ENCODE measurements at regions not wholly inside any gene's neighbourhood (a gene's known extent, or its start where the extent isn't known, plus 50 kb on each side); places are given as distances from the start of the nearest gene placed in this dataset.

DNA sequence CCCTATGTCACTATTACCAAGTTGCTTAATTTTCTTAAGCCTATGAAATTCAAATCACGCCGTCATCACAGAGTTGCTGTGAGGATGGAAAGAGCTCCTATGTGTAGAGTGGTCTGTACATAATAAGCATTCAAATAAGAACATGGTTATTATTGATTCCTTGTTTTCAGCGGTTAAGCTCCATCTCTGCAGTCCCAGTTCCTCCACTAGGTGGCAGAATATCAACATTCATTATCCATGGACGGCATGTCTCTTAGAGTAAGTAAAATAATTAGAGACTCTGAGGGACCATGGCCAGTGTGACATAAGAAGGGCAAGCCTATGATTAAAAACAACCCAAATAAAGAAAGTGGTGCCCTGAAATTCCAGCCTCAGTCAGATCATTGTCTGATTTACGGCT is 132.5 kb upstream of the NHS start:
- in situ Hi-C loops (cut with MboI) (loop anchor here (25.0 kb wide), 1 partner anchor 445 kb away; no protein-coding TSS in a partner anchor), intact Hi-C loops (cut with micrococcal nuclease; ENCODE audit: unreplicated experiment) (loop anchor here (1.0 kb wide), 2 partner anchors 349 to 448 kb away; no protein-coding TSS in a partner anchor)
- peak; percentile 66 for TF ChIP-seq RAD21 (IDR thresholded peaks at IDR 0.05; ENCODE audit: insufficient read depth, low read depth, low read length)
- peak; percentile 59; the same call in 1 of the 2 replicates for TF ChIP-seq SMC3 (IDR thresholded peaks at IDR 0.05; ENCODE audit: borderline replicate concordance, low read length)
- no peak for TF ChIP-seq LARP7 (IDR thresholded peaks at IDR 0.05)
- TF ChIP-seq, protein P1, sequence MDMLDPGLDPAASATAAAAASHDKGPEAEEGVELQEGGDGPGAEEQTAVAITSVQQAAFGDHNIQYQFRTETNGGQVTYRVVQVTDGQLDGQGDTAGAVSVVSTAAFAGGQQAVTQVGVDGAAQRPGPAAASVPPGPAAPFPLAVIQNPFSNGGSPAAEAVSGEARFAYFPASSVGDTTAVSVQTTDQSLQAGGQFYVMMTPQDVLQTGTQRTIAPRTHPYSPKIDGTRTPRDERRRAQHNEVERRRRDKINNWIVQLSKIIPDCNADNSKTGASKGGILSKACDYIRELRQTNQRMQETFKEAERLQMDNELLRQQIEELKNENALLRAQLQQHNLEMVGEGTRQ (IDR thresholded peaks at IDR 0.05; ENCODE audit: borderline replicate concordance, low read depth, low read length): no peak
- no peak for TF ChIP-seq RCOR1 (conservative IDR thresholded peaks at IDR 0.05; ENCODE audit: low read depth, low read length)
- TF ChIP-seq, protein P2, sequence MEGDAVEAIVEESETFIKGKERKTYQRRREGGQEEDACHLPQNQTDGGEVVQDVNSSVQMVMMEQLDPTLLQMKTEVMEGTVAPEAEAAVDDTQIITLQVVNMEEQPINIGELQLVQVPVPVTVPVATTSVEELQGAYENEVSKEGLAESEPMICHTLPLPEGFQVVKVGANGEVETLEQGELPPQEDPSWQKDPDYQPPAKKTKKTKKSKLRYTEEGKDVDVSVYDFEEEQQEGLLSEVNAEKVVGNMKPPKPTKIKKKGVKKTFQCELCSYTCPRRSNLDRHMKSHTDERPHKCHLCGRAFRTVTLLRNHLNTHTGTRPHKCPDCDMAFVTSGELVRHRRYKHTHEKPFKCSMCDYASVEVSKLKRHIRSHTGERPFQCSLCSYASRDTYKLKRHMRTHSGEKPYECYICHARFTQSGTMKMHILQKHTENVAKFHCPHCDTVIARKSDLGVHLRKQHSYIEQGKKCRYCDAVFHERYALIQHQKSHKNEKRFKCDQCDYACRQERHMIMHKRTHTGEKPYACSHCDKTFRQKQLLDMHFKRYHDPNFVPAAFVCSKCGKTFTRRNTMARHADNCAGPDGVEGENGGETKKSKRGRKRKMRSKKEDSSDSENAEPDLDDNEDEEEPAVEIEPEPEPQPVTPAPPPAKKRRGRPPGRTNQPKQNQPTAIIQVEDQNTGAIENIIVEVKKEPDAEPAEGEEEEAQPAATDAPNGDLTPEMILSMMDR (IDR thresholded peaks at IDR 0.05 in 2 of 3, conservative IDR thresholded peaks at IDR 0.05 in 1 of 3; ENCODE audit: control insufficient read depth in 2 of 3, extremely low read depth in 1 of 3, insufficient read depth in 1 of 3, low read depth in 3 of 3, low read length in 3 of 3): peak; percentile 68 to 74 (median 72)
- H3K9me3 ChIP-seq (replicated peaks; ENCODE audit: control insufficient read depth, insufficient read depth, low read length): no peaks in the 10 kb centered on the region
- ChIA-PET POLR2A (no interaction called here), SMC1A (ENCODE audit: uncharacterized antibody, unreplicated experiment) (interaction anchor here (0.7 to 1.8 kb wide), 6 partner anchors 10 to 450 kb away, joined by 3 to 7 read pairs (median 4); no protein-coding TSS in a partner anchor), CTCF (interaction anchor here (0.7 to 4.6 kb wide), 23 partner anchors 10 to 452 kb away, joined by 3 to 47 read pairs (median 3); no protein-coding TSS in a partner anchor), RAD21 (ENCODE audit: unreplicated experiment) (interaction anchor here (0.7 to 1.5 kb wide), 4 partner anchors 36 to 448 kb away, joined by 3 to 8 read pairs (median 3); no protein-coding TSS in a partner anchor)
- no peaks in the 10 kb centered on the region for H3K27me3 ChIP-seq (replicated peaks in 1 of 2; ENCODE audit: control insufficient read depth in 2 of 2, insufficient read depth in 2 of 2, low read length in 1 of 2)
- ATAC-seq (peak; percentile 81), DNase-seq (ENCODE audit: low read depth, low spot score) (no peak), FAIRE-seq (peak; percentile 41)
- H3K79me2 ChIP-seq (ENCODE audit: control insufficient read depth, insufficient read depth, low read length): no peaks in the 10 kb centered on the region
- no peak overlapping the region for H3K4me3 ChIP-seq
- no peak overlapping the region for H3K9ac ChIP-seq (ENCODE audit: control insufficient read depth, insufficient read depth, low read length)
- H3K27ac ChIP-seq (ENCODE audit: control insufficient read depth, insufficient read depth): no peak overlapping the region
- H3K36me3 ChIP-seq (ENCODE audit: control insufficient read depth in 2 of 2, insufficient read depth in 2 of 2, low read length in 1 of 2): no peaks in the 10 kb centered on the region
- no TSS peak for BruUV-seq (replicated peaks)
- H2AFZ ChIP-seq (ENCODE audit: control insufficient read depth, low read depth, low read length): no peak overlapping the region
- H3K4me2 ChIP-seq (ENCODE audit: control insufficient read depth, insufficient read depth): no peak overlapping the region
- H3K4me1 ChIP-seq (ENCODE audit: control insufficient read depth, insufficient read depth, low read length): no peaks in the 10 kb centered on the region
- WGBS (ENCODE audit: insufficient coverage, insufficient replicate concordance, low lambda C conversion rate, missing lambda C conversion rate): 7% methylated on average over 5 of the region's 5 CpGs
- H4K20me1 ChIP-seq (ENCODE audit: control insufficient read depth, insufficient read depth): no peaks in the 10 kb centered on the region

Data from GM12878 (cell line).